Smooth muscle cell (in vitro differentiated cells): ENCODE measurements at regions not wholly inside any gene's neighbourhood (a gene's known extent, or its start where the extent isn't known, plus 50 kb on each side); places are given as distances from the start of the nearest gene placed in this dataset.

ENCODE experiments used
- DNase-seq: peaks from one replicate; lab custom pipeline; 2025; ENCODE audit not compliant: unreplicated experiment; lab: John Stamatoyannopoulos, UW
- H2AFZ ChIP-seq: fragments of 200-600 bp; sonication (generic); 2 replicates; pipeline ENCODE4 v1.6.0; 2016; ENCODE audit warnings: antibody characterized with exemption, low read depth, mild to moderate bottlenecking
- H3F3A ChIP-seq: fragments of 200-600 bp; sonication (generic); 2 replicates; pipeline ENCODE4 v1.6.0; 2017; ENCODE audit warnings: antibody characterized with exemption, low read depth
- H3K27ac ChIP-seq: fragments of 200-600 bp; sonication (generic); 2 replicates; pipeline ENCODE4 v1.5.1; 2016; ENCODE audit warnings: low read depth, mild to moderate bottlenecking
- H3K27me3 ChIP-seq: fragments of 200-600 bp; sonication (generic); 2 replicates; pipeline ENCODE4 v1.6.1; 2016; ENCODE audit warnings: low read depth, mild to moderate bottlenecking
- H3K36me3 ChIP-seq: fragments of 200-600 bp; sonication (generic); 2 replicates; pipeline ENCODE4 v1.5.1; 2016; ENCODE audit warnings: low read depth
- H3K4me1 ChIP-seq: fragments of 200-600 bp; sonication (generic); 2 replicates; pipeline ENCODE4 v1.5.1; 2016; ENCODE audit warnings: low read depth
- H3K4me2 ChIP-seq: fragments of 200-600 bp; sonication (generic); 2 replicates; pipeline ENCODE4 v1.6.0; 2016; ENCODE audit warnings: mild to moderate bottlenecking
- H3K4me3 ChIP-seq: fragments of 200-600 bp; sonication (generic); 2 replicates; pipeline ENCODE4 v1.5.1; 2016; ENCODE audit warnings: mild to moderate bottlenecking
- H3K79me2 ChIP-seq: fragments of 200-600 bp; sonication (generic); 2 replicates; pipeline ENCODE4 v1.6.0; 2016; ENCODE audit warnings: low read depth, mild to moderate bottlenecking
- H3K9ac ChIP-seq: fragments of 200-600 bp; sonication (generic); 2 replicates; pipeline ENCODE4 v1.6.0; 2016; ENCODE audit warnings: low read depth
- H3K9me3 ChIP-seq: fragments of 200-600 bp; sonication (generic); replicated peaks from 2 replicates; pipeline ENCODE4 v1.5.1; 2016; ENCODE audit warnings: low read depth
- H4K20me1 ChIP-seq: fragments of 200-600 bp; sonication (generic); 2 replicates; pipeline ENCODE4 v1.6.0; 2016; ENCODE audit warnings: low read depth
- CTCF ChIP-seq: fragments of 200-600 bp; sonication (generic); IDR thresholded peaks from 2 replicates; pipeline ENCODE4 v1.5.1; 2017; ENCODE audit warnings: borderline replicate concordance, mild to moderate bottlenecking, antibody characterized with exemption; ENCODE audit not compliant: insufficient read depth, poor library complexity, severe bottlenecking
- WGBS: methylation state at CpG from one replicate; pipeline ENCODE4 v1.1.7; 2016; ENCODE audit warnings: low lambda C conversion rate; 5-methylcytosine and 5-hydroxymethylcytosine counted together

GRCh38 chr3:152658977-152659720, 175.8 kb upstream of the P2RY1 start:
- TF ChIP-seq CTCF = no peak

DNA sequence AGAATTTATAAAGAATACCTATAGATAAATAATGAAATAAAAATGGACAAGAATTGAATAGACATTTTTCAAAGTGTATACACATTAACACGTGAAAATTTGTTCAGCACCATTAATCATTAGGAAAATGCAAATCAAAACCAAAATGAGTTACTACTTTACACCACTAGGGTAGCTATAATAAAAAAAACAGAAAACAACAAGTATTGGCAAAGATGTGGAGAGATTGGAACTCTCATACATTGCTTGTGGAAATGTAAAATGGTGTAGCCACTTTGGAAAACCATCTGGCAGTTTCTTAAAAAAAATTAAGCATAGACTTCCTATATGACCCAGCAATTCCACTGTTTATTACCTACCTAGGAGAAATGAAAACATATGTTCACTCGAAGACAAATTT, 172.8 kb upstream of the P2RY1 start:
- Histone ChIP-seq H4K20me1 (no peaks in the 10 kb centered on the region), H3K36me3 (no peaks in the 10 kb centered on the region), H3K4me2 (no peak overlapping the region), H2AFZ (no peak overlapping the region), H3K9me3 (no peaks in the 10 kb centered on the region), H3K27ac (no peak overlapping the region), H3K27me3 (no peaks in the 10 kb centered on the region), H3K4me1 (peaks cover 8% of the 10 kb centered on the region), H3K4me3 (no peak overlapping the region), H3K79me2 (no peaks in the 10 kb centered on the region), H3K9ac (no peak overlapping the region), H3F3A (peaks cover 7% of the 10 kb centered on the region)
- 64% methylated on average over 2 of the region's 2 CpGs for WGBS
- no peak for TF ChIP-seq CTCF
- DNase-seq = no peak

More at GRCh38 chr3:152658977-152659720, 175.8 kb upstream of the P2RY1 start:
- Histone ChIP-seq H3K4me1 (peaks cover 24% of the 10 kb centered on the region), H3K9ac (no peak overlapping the region), H3K79me2 (no peaks in the 10 kb centered on the region), H3K36me3 (no peaks in the 10 kb centered on the region), H3K4me3 (no peak overlapping the region), H3K27ac (no peak overlapping the region), H3F3A (no peaks in the 10 kb centered on the region), H3K9me3 (no peaks in the 10 kb centered on the region), H4K20me1 (no peaks in the 10 kb centered on the region), H3K27me3 (no peaks in the 10 kb centered on the region), H3K4me2 (no peak overlapping the region), H2AFZ (peak overlapping the region; percentile 17)
- DNase-seq = no peak
- 69% methylated on average over 5 of the region's 5 CpGs for WGBS

- no peaks in the 10 kb centered on the region for H3K36me3 ChIP-seq
- TF ChIP-seq CTCF = no peak
- H3F3A ChIP-seq = peaks cover 7% of the 10 kb centered on the region
Measured at GRCh38 chr3:152664766-152665165, 170.2 kb upstream of the P2RY1 start.

GRCh38 chr3:152667267-152667666, 167.7 kb upstream of the P2RY1 start:
- Histone ChIP-seq H2AFZ (no peak overlapping the region), H3K9ac (no peak overlapping the region), H3F3A (peaks cover 7% of the 10 kb centered on the region), H3K4me3 (no peak overlapping the region), H3K4me2 (no peak overlapping the region), H3K27ac (no peak overlapping the region), H3K4me1 (peaks cover 5% of the 10 kb centered on the region), H3K9me3 (no peaks in the 10 kb centered on the region), H3K79me2 (no peaks in the 10 kb centered on the region), H3K36me3 (no peaks in the 10 kb centered on the region), H3K27me3 (no peaks in the 10 kb centered on the region), H4K20me1 (no peaks in the 10 kb centered on the region)
- TF ChIP-seq CTCF = no peak
- DNase-seq = no peak

More at GRCh38 chr3:152664766-152665165, 170.2 kb upstream of the P2RY1 start:
- Histone ChIP-seq H2AFZ (no peak overlapping the region), H3K27ac (no peak overlapping the region), H3K4me1 (no peaks in the 10 kb centered on the region), H3K27me3 (no peaks in the 10 kb centered on the region), H3K4me2 (no peak overlapping the region), H3K9me3 (no peaks in the 10 kb centered on the region), H4K20me1 (no peaks in the 10 kb centered on the region), H3K79me2 (no peaks in the 10 kb centered on the region), H3K9ac (no peak overlapping the region), H3K4me3 (no peak overlapping the region)
- DNase-seq = no peak
